ENCODE measurements at regions not wholly inside any gene's neighbourhood (a gene's known extent, or its start where the extent isn't known, plus 50 kb on each side); places are given as distances from the start of the nearest gene placed in this dataset.

DNA sequence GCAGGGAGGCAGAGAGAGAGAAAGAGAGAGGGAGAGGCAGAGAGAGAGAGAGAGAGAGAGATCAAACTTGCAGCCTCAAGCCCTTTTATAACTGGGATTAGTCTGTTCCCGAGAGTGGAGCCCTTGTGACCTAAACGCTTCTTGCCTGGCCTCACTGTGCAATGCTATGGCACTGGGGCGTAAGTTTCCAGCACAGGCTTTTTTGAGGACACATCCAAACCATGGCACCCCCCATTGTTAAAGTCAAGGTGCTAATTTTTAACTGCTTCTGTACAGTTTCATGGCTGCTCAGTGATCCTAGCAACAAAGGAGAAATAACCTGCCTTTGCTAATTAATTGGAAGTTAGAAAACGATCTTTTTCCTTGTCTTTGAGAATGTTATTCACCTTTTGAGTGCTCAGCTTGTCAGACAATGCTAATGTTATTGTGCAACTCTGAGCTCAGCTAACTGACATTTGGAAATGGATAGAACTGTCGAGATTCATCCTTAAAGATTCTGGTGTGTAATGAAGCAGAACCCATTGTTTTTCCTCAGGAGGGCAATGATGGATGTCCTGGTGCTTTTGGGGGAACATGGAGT lies 268.4 kb downstream of the GLRX3 start:
- Histone ChIP-seq H3K36me3 (ENCODE audit: low read depth, low read length) (no peaks in the 10 kb centered on the region), H2AFZ (ENCODE audit: low read length) (no peak overlapping the region), H3K4me1 (ENCODE audit: insufficient read depth, low read length) (no peaks in the 10 kb centered on the region), H3K4me3 (ENCODE audit: low read length) (no peak overlapping the region), H3K9ac (ENCODE audit: low read length) (no peak overlapping the region), H3F3A (ENCODE audit: low read length, unreplicated experiment) (no peaks in the 10 kb centered on the region), H3K4me2 (ENCODE audit: low read length) (no peak overlapping the region), H3K79me2 (ENCODE audit: low read length) (no peaks in the 10 kb centered on the region), H3K27ac (ENCODE audit: low read length) (no peak overlapping the region), H3K9me3 (ENCODE audit: low read length) (no peaks in the 10 kb centered on the region), H4K20me1 (ENCODE audit: low read length) (no peaks in the 10 kb centered on the region), H3K27me3 (ENCODE audit: low read length) (no peaks in the 10 kb centered on the region), H3K9me2 (replicated peaks; ENCODE audit: low read length) (no peaks in the 10 kb centered on the region)
- TF ChIP-seq, protein P1, sequence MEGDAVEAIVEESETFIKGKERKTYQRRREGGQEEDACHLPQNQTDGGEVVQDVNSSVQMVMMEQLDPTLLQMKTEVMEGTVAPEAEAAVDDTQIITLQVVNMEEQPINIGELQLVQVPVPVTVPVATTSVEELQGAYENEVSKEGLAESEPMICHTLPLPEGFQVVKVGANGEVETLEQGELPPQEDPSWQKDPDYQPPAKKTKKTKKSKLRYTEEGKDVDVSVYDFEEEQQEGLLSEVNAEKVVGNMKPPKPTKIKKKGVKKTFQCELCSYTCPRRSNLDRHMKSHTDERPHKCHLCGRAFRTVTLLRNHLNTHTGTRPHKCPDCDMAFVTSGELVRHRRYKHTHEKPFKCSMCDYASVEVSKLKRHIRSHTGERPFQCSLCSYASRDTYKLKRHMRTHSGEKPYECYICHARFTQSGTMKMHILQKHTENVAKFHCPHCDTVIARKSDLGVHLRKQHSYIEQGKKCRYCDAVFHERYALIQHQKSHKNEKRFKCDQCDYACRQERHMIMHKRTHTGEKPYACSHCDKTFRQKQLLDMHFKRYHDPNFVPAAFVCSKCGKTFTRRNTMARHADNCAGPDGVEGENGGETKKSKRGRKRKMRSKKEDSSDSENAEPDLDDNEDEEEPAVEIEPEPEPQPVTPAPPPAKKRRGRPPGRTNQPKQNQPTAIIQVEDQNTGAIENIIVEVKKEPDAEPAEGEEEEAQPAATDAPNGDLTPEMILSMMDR (conservative IDR thresholded peaks at IDR 0.05; ENCODE audit: low read depth, low read length) = no peak
- TF ChIP-seq EZH2 (IDR thresholded peaks at IDR 0.05; ENCODE audit: low read length, unreplicated experiment) (no peak), EZH2phosphoT487 (IDR thresholded peaks at IDR 0.05; ENCODE audit: borderline replicate concordance, low read length) (no peak)
- ATAC-seq = no peak
- CTCF ChIA-PET = no interaction called here
- DNase-seq = no peak
- POLR2A ChIA-PET (ENCODE audit: unreplicated experiment) = no interaction called here
- intact Hi-C loops (cut with micrococcal nuclease) = no loop called here
- BruUV-seq (replicated peaks) = no TSS peak

DNA sequence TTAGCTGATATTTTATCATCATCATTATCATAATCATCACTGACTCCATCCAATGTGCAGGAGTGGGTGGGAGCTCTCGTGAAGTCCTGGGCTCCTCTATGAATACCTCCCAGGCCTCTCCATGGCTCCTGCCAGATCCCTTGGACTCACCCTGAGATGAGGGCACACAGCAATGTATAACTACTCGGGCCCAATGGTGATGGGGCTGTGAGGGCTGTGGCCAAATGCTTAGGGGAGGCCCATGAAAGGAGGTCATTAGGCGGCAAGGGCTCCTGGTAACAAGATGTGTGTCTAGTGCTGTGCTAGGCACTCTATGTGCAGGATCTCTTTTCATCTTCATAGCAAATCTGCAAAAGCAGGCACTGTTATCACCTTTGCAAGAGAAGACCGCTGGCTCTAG lies 270.9 kb downstream of the GLRX3 start:
- no peaks in the 10 kb centered on the region for H3F3A ChIP-seq (ENCODE audit: low read length, unreplicated experiment)
- no peak overlapping the region for H3K27ac ChIP-seq (ENCODE audit: low read length)
- ChIA-PET CTCF (no interaction called here), POLR2A (ENCODE audit: unreplicated experiment) (no interaction called here)
- TF ChIP-seq, protein P1 (conservative IDR thresholded peaks at IDR 0.05; ENCODE audit: low read depth, low read length) = no peak
- no peak for TF ChIP-seq EZH2 (IDR thresholded peaks at IDR 0.05; ENCODE audit: low read length, unreplicated experiment)
- no peak for TF ChIP-seq EZH2phosphoT487 (IDR thresholded peaks at IDR 0.05; ENCODE audit: borderline replicate concordance, low read length)
- ATAC-seq = no peak
- no peaks in the 10 kb centered on the region for H3K79me2 ChIP-seq (ENCODE audit: low read length)
- H3K27me3 ChIP-seq (ENCODE audit: low read length) = no peaks in the 10 kb centered on the region
- no TSS peak for BruUV-seq (replicated peaks)
- no peak overlapping the region for H3K4me3 ChIP-seq (ENCODE audit: low read length)
- H2AFZ ChIP-seq (ENCODE audit: low read length) = no peak overlapping the region
- H3K36me3 ChIP-seq (ENCODE audit: low read depth, low read length) = no peaks in the 10 kb centered on the region
- intact Hi-C loops (cut with micrococcal nuclease) = no loop called here
- no peak overlapping the region for H3K9ac ChIP-seq (ENCODE audit: low read length)
- H3K4me2 ChIP-seq (ENCODE audit: low read length) = no peak overlapping the region
- no peaks in the 10 kb centered on the region for H3K9me2 ChIP-seq (replicated peaks; ENCODE audit: low read length)
- no peaks in the 10 kb centered on the region for H3K4me1 ChIP-seq (ENCODE audit: insufficient read depth, low read length)
- no peaks in the 10 kb centered on the region for H3K9me3 ChIP-seq (ENCODE audit: low read length)
- no peaks in the 10 kb centered on the region for H4K20me1 ChIP-seq (ENCODE audit: low read length)
- DNase-seq = no peak

DNA sequence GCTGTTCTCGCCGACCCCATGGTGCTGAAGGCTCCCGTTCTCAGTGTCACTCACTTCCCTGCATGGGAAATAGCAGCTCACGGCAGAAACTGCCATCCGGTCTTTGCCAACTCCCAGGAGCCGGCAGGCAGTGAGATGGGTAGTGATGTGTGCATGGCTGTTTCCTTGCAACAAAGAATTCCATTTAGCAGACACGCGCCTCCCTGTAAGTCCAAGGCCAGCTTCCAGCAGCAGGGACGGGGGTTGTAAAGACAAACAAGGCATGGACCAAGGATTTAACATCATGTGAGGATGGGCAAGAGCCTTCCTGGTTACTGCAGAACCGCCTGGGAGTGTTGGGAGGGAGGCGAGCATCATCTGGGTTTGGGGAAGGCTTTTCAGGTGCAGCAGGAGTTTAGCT lies 273.1 kb downstream of the GLRX3 start:
- no TSS peak for BruUV-seq (replicated peaks)
- H3K9me3 ChIP-seq (ENCODE audit: low read length) = no peaks in the 10 kb centered on the region
- no peak overlapping the region for H2AFZ ChIP-seq (ENCODE audit: low read length)
- H3K4me3 ChIP-seq (ENCODE audit: low read length) = no peak overlapping the region
- TF ChIP-seq, protein P1 (conservative IDR thresholded peaks at IDR 0.05; ENCODE audit: low read depth, low read length) = no peak
- TF ChIP-seq EZH2 (IDR thresholded peaks at IDR 0.05; ENCODE audit: low read length, unreplicated experiment) (no peak), EZH2phosphoT487 (IDR thresholded peaks at IDR 0.05; ENCODE audit: borderline replicate concordance, low read length) (no peak)
- H3F3A ChIP-seq (ENCODE audit: low read length, unreplicated experiment) = no peaks in the 10 kb centered on the region
- no peak overlapping the region for H3K9ac ChIP-seq (ENCODE audit: low read length)
- H3K27ac ChIP-seq (ENCODE audit: low read length) = no peak overlapping the region
- no peak overlapping the region for H3K4me2 ChIP-seq (ENCODE audit: low read length)
- H3K4me1 ChIP-seq (ENCODE audit: insufficient read depth, low read length) = no peaks in the 10 kb centered on the region
- ATAC-seq = no peak
- no peak for DNase-seq
- ChIA-PET CTCF (no interaction called here), POLR2A (ENCODE audit: unreplicated experiment) (no interaction called here)
- no peaks in the 10 kb centered on the region for H3K79me2 ChIP-seq (ENCODE audit: low read length)
- intact Hi-C loops (cut with micrococcal nuclease) = no loop called here
- H4K20me1 ChIP-seq (ENCODE audit: low read length) = no peaks in the 10 kb centered on the region
- no peaks in the 10 kb centered on the region for H3K9me2 ChIP-seq (replicated peaks; ENCODE audit: low read length)
- no peaks in the 10 kb centered on the region for H3K27me3 ChIP-seq (ENCODE audit: low read length)
- H3K36me3 ChIP-seq (ENCODE audit: low read depth, low read length) = no peaks in the 10 kb centered on the region
